Loucy (cell line): ENCODE measurements at regions not wholly inside any gene's neighbourhood (a gene's known extent, or its start where the extent isn't known, plus 50 kb on each side); places are given as distances from the start of the nearest gene placed in this dataset.

Source experiments
- H2AFZ ChIP-seq: fragments of 200-600 bp; sonication (generic); 2 replicates; pipeline ENCODE4 v1.6.0; 2016; ENCODE audit warnings: antibody characterized with exemption, mild to moderate bottlenecking, low read length, moderate library complexity
- H3F3A ChIP-seq: fragments of 200-600 bp; 2 replicates; pipeline ENCODE4 v1.6.0; 2016; ENCODE audit warnings: antibody characterized with exemption, low read depth, mild to moderate bottlenecking
- H3K27me3 ChIP-seq: fragments of 200-600 bp; sonication (generic); 2 replicates; pipeline ENCODE4 v1.6.1; 2014; ENCODE audit warnings: low read length, mild to moderate bottlenecking; ENCODE audit not compliant: insufficient read depth, poor library complexity, severe bottlenecking
- H3K36me3 ChIP-seq: fragments of 200-600 bp; sonication (generic); 2 replicates; pipeline ENCODE4 v1.6.1; 2016; ENCODE audit warnings: low read length; ENCODE audit not compliant: insufficient read depth
- H3K4me1 ChIP-seq: fragments of 200-600 bp; sonication (generic); 2 replicates; pipeline ENCODE4 v1.5.1; 2014; ENCODE audit warnings: low read length, mild to moderate bottlenecking; ENCODE audit not compliant: insufficient read depth, poor library complexity, severe bottlenecking
- H3K4me2 ChIP-seq: fragments of 200-600 bp; sonication (generic); 2 replicates; pipeline ENCODE4 v1.6.0; 2014; ENCODE audit warnings: antibody characterized with exemption, low read length, low read depth, mild to moderate bottlenecking; ENCODE audit not compliant: poor library complexity, severe bottlenecking
- H3K4me3 ChIP-seq: fragments of 200-600 bp; sonication (generic); 2 replicates; pipeline ENCODE4 v1.5.1; 2014; ENCODE audit warnings: low read length, mild to moderate bottlenecking, mixed read lengths; ENCODE audit not compliant: poor library complexity, severe bottlenecking
- H3K79me2 ChIP-seq: fragments of 200-600 bp; sonication (generic); 2 replicates; pipeline ENCODE4 v1.6.1; 2014; ENCODE audit warnings: low read length; ENCODE audit not compliant: insufficient read depth
- H3K9ac ChIP-seq: fragments of 200-600 bp; sonication (generic); 2 replicates; pipeline ENCODE4 v1.6.0; 2014; ENCODE audit warnings: mild to moderate bottlenecking, low read depth, low read length, moderate library complexity; ENCODE audit not compliant: poor library complexity, severe bottlenecking
- H3K9me2 ChIP-seq: fragments of 200-600 bp; sonication (generic); replicated peaks from 2 replicates; pipeline ENCODE4 v1.6.1; 2016; ENCODE audit warnings: low read depth, low read length, mixed read lengths
- H3K9me3 ChIP-seq: fragments of 200-600 bp; sonication (generic); 2 replicates; pipeline ENCODE4 v1.6.1; 2014; ENCODE audit warnings: mild to moderate bottlenecking, antibody characterized with exemption, low read length, low read depth; ENCODE audit not compliant: insufficient read depth
- H4K20me1 ChIP-seq: fragments of 200-600 bp; sonication (generic); 2 replicates; pipeline ENCODE4 v1.6.0; 2014; ENCODE audit warnings: antibody characterized with exemption, low read length, mild to moderate bottlenecking; ENCODE audit not compliant: insufficient read depth, poor library complexity, severe bottlenecking
- CTCF ChIP-seq: fragments of 200-600 bp; sonication (generic); conservative IDR thresholded peaks from 2 replicates; pipeline ENCODE4 v1.5.1; 2014; ENCODE audit warnings: mild to moderate bottlenecking, antibody characterized with exemption, low read length
- EZH2phosphoT487 ChIP-seq: fragments of 200-600 bp; IDR thresholded peaks from 2 replicates; pipeline ENCODE4 v1.6.1; 2018; ENCODE audit warnings: antibody characterized with exemption, mild to moderate bottlenecking, moderate library complexity, borderline replicate concordance

GRCh38 chr18:46310258-46310657 is 206.1 kb downstream of the HAUS1 start:
- Histone ChIP-seq H2AFZ (no peak overlapping the region), H3K4me3 (no peak overlapping the region), H3K79me2 (no peaks in the 10 kb centered on the region), H3K4me2 (no peak overlapping the region), H3K9ac (no peak overlapping the region), H3K9me3 (0 out of 2 replicates have a peak, but pooled peaks cover 2% of the 10 kb centered on the region), H3K4me1 (peaks cover 16% of the 10 kb centered on the region), H3K36me3 (no peaks in the 10 kb centered on the region), H3K9me2 (no peaks in the 10 kb centered on the region), H3F3A (no peaks in the 10 kb centered on the region), H3K27me3 (no peaks in the 10 kb centered on the region), H4K20me1 (no peaks in the 10 kb centered on the region)
- TF ChIP-seq CTCF: no peak
- TF ChIP-seq EZH2phosphoT487: no peak

- Histone ChIP-seq H3K27me3 (no peaks in the 10 kb centered on the region), H3K9me3 (0 out of 2 replicates have a peak, but pooled peaks cover 2% of the 10 kb centered on the region), H3K9me2 (no peaks in the 10 kb centered on the region), H3K9ac (no peak overlapping the region), H3K4me1 (peaks cover 16% of the 10 kb centered on the region), H3K4me2 (no peak overlapping the region), H3F3A (no peaks in the 10 kb centered on the region), H3K4me3 (no peak overlapping the region), H2AFZ (no peak overlapping the region), H4K20me1 (no peaks in the 10 kb centered on the region), H3K36me3 (no peaks in the 10 kb centered on the region), H3K79me2 (no peaks in the 10 kb centered on the region)
- no peak for TF ChIP-seq EZH2phosphoT487
- no peak for TF ChIP-seq CTCF
Observed at GRCh38 chr18:46310675-46311345, 206.6 kb downstream of the HAUS1 start.

- Histone ChIP-seq H3K4me3 (no peak overlapping the region), H3K36me3 (no peaks in the 10 kb centered on the region), H3K9ac (no peak overlapping the region), H3K27me3 (no peaks in the 10 kb centered on the region), H4K20me1 (no peaks in the 10 kb centered on the region), H3K79me2 (no peaks in the 10 kb centered on the region), H3K9me3 (no peaks in the 10 kb centered on the region), H2AFZ (no peak overlapping the region), H3K9me2 (no peaks in the 10 kb centered on the region), H3K4me2 (no peak overlapping the region), H3F3A (no peaks in the 10 kb centered on the region), H3K4me1 (peaks cover 16% of the 10 kb centered on the region)
- TF ChIP-seq EZH2phosphoT487 (no peak), CTCF (no peak)
Observed at GRCh38 chr18:46311491-46311890, 207.3 kb downstream of the HAUS1 start.
